ENCODE measurements at regions not wholly inside any gene's neighbourhood (a gene's known extent, or its start where the extent isn't known, plus 50 kb on each side); places are given as distances from the start of the nearest gene placed in this dataset.

DNA sequence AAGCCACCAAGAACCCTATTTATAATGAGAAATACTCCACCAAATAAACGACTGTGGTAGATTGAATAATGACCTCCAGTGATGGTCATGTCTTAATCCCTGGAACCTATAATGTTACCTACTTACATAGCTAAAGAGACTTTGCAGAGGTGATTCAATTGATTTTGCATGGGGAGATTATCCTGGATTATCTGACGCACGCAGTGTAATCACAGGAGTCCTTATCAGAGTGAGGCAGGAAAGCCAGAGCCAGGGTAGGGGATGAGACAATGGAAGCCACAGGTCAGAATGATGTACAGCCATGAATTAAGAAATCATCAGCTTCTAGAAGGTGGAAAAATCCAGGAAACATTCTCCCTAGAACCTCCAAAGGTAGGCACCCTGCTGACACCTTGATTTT is 286.4 kb upstream of the SP4 start:
- FAIRE-seq (no peak), DNase-seq (ENCODE audit: low read depth, low spot score) (no peak)
- Histone ChIP-seq H3K27me3 (ENCODE audit: control insufficient read depth in 2 of 2, insufficient read depth in 2 of 2, low read length in 2 of 2) (no peaks in the 10 kb centered on the region), H4K20me1 (replicated peaks; ENCODE audit: control insufficient read depth, extremely low read depth, insufficient read depth, low read length) (no peaks in the 10 kb centered on the region), H3K27ac (ENCODE audit: insufficient read depth, low read depth, low read length) (no peak overlapping the region), H2AFZ (ENCODE audit: low read depth, low read length) (no peak overlapping the region), H3K9me3 (replicated peaks; ENCODE audit: control insufficient read depth, insufficient read depth, low read length) (no peaks in the 10 kb centered on the region), H3K4me1 (ENCODE audit: control insufficient read depth, extremely low read depth, insufficient read depth, low read length) (no peaks in the 10 kb centered on the region), H3K79me2 (ENCODE audit: control insufficient read depth, insufficient read depth, low read length) (no peaks in the 10 kb centered on the region), H3K36me3 (ENCODE audit: control insufficient read depth in 2 of 2, extremely low read depth in 1 of 2, insufficient read depth in 2 of 2, low read length in 2 of 2) (no peaks in the 10 kb centered on the region), H3K9ac (replicated peaks; ENCODE audit: extremely low read depth, insufficient read depth, low read length) (no peak overlapping the region), H3K4me2 (ENCODE audit: insufficient read depth, low read length) (no peak overlapping the region), H3K4me3 (replicated peaks in 1 of 3; ENCODE audit: insufficient read depth in 1 of 3, low read depth in 1 of 3, low read length in 3 of 3) (no peak overlapping the region), H3K9me1 (replicated peaks; ENCODE audit: control insufficient read depth, extremely low read depth, insufficient read depth, low read length) (no peaks in the 10 kb centered on the region)
- intact Hi-C loops (cut with micrococcal nuclease) = no loop called here
- no TSS peak for BruUV-seq (replicated peaks)
- dilution Hi-C loops (cut with MboI; ENCODE audit: extremely low pct_ligation_motif_present, low sequenced_read_pairs) = no loop called here
- TF ChIP-seq EZH2 (IDR thresholded peaks at IDR 0.05; ENCODE audit: borderline replicate concordance, low read depth, low read length, severe bottlenecking) (no peak), POLR2A (IDR thresholded peaks at IDR 0.05; ENCODE audit: low read depth, low read length) (no peak), MYC (IDR thresholded peaks at IDR 0.05; ENCODE audit: low read depth, low read length) (no peak), FOS (IDR thresholded peaks at IDR 0.05; ENCODE audit: borderline replicate concordance, insufficient read depth, low read length) (no peak), GATA2 (IDR thresholded peaks at IDR 0.05; ENCODE audit: insufficient read depth, insufficient read length, low read depth, low read length) (no peak), JUN (IDR thresholded peaks at IDR 0.05; ENCODE audit: borderline replicate concordance, insufficient read depth, insufficient read length, low read depth) (no peak)
- TF ChIP-seq, protein P1, sequence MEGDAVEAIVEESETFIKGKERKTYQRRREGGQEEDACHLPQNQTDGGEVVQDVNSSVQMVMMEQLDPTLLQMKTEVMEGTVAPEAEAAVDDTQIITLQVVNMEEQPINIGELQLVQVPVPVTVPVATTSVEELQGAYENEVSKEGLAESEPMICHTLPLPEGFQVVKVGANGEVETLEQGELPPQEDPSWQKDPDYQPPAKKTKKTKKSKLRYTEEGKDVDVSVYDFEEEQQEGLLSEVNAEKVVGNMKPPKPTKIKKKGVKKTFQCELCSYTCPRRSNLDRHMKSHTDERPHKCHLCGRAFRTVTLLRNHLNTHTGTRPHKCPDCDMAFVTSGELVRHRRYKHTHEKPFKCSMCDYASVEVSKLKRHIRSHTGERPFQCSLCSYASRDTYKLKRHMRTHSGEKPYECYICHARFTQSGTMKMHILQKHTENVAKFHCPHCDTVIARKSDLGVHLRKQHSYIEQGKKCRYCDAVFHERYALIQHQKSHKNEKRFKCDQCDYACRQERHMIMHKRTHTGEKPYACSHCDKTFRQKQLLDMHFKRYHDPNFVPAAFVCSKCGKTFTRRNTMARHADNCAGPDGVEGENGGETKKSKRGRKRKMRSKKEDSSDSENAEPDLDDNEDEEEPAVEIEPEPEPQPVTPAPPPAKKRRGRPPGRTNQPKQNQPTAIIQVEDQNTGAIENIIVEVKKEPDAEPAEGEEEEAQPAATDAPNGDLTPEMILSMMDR (IDR thresholded peaks at IDR 0.05; ENCODE audit: extremely low read depth in 1 of 2, insufficient read depth in 1 of 2, low read depth in 1 of 2, low read length in 2 of 2) = no peak
- TF ChIP-seq, protein P2, sequence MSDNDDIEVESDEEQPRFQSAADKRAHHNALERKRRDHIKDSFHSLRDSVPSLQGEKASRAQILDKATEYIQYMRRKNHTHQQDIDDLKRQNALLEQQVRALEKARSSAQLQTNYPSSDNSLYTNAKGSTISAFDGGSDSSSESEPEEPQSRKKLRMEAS (IDR thresholded peaks at IDR 0.05; ENCODE audit: insufficient read depth, insufficient read length) = no peak
- ChIA-PET CTCF (no interaction called here), POLR2A (no interaction called here)

Measured in endothelial cell of umbilical vein (primary cell).